Right lobe of liver (tissue), 4 donors: ENCODE measurements at regions not wholly inside any gene's neighbourhood (a gene's known extent, or its start where the extent isn't known, plus 50 kb on each side); places are given as distances from the start of the nearest gene placed in this dataset.

Source experiments
- POLR2A ChIP-seq: fragments of 450-650 bp; IDR thresholded peaks from one replicate; pipeline ENCODE4 v1.6.1; 2017; ENCODE audit warnings: antibody characterized with exemption, mild to moderate bottlenecking
- TF ChIP-seq, protein P1 (sequence below), 4 donors: fragments of 200-600 bp in 3 of 4; fragments of 450-650 bp in 1 of 4; IDR thresholded peaks; one replicate each; pipeline versions ENCODE4 v1.5.1 to v1.8.0; 2016 to 2022; ENCODE audit warnings: antibody characterized with exemption in 4 of 4, mild to moderate bottlenecking in 2 of 4
- donor health status: DM: no; HTN: no; CAD: no.
- donor health status: DM: no; HTN: no; CAD: no.
- donor health status: DM: no; HTN: yes; CAD: no.

DNA sequence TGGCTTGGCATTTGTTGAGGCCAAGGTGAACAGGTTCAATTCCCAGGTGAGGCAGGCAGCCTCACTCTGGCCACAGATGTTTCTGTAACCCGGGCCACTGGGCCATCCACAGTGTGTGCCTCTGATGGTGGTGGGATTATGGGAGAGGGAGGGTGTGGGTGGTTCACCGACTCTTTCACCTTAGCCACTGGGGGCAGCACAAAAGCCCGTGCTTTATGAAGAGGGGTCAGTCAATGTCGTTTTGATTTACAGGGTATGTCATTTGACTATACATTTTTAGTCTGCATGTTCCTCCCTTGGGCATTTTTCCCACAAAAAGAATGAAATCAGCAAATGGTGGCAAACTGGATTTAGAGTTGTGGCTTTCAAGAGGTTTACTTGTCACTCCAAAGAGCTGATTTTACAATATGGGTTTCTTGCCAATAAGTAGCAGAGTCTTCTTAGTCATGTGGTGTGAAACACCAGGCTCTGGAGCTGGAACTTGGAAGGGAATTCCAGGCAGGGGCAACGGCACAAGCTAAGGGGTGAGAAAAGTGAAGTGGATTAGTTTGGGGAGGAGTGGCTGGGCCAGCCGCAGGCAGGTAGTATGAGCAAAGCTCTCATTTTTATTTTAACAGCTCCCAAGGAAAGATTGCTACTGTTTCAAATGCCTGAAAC lies 217.8 kb upstream of the ZBED5 start:
- TF ChIP-seq, protein P1, sequence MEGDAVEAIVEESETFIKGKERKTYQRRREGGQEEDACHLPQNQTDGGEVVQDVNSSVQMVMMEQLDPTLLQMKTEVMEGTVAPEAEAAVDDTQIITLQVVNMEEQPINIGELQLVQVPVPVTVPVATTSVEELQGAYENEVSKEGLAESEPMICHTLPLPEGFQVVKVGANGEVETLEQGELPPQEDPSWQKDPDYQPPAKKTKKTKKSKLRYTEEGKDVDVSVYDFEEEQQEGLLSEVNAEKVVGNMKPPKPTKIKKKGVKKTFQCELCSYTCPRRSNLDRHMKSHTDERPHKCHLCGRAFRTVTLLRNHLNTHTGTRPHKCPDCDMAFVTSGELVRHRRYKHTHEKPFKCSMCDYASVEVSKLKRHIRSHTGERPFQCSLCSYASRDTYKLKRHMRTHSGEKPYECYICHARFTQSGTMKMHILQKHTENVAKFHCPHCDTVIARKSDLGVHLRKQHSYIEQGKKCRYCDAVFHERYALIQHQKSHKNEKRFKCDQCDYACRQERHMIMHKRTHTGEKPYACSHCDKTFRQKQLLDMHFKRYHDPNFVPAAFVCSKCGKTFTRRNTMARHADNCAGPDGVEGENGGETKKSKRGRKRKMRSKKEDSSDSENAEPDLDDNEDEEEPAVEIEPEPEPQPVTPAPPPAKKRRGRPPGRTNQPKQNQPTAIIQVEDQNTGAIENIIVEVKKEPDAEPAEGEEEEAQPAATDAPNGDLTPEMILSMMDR (IDR thresholded peaks at IDR 0.05) = no peak
- no peak for TF ChIP-seq POLR2A
